SK-N-SH (cell line): ENCODE measurements at regions not wholly inside any gene's neighbourhood (a gene's known extent, or its start where the extent isn't known, plus 50 kb on each side); places are given as distances from the start of the nearest gene placed in this dataset.

Experiments
- CTCF ChIP-seq: fragments of 200-600 bp; sonication (generic); IDR thresholded peaks from 2 replicates; pipeline ENCODE4 v1.6.1; 2017; ENCODE audit warnings: antibody characterized with exemption, mild to moderate bottlenecking, moderate library complexity
- MAX ChIP-seq: IDR thresholded peaks from 2 replicates; pipeline ENCODE4 v1.4.0; 2012; ENCODE audit warnings: low read depth
- NRF1 ChIP-seq: IDR thresholded peaks from 2 replicates; pipeline ENCODE4 v1.6.1; 2012; ENCODE audit warnings: low read depth, mild to moderate bottlenecking, low read length
- POLR2AphosphoS5 ChIP-seq: IDR thresholded peaks from 2 replicates; pipeline ENCODE4 v1.6.1; 2012; ENCODE audit warnings: low read depth, low read length
- RAD21 ChIP-seq: IDR thresholded peaks from 2 replicates; pipeline ENCODE4 v1.6.1; 2012; ENCODE audit warnings: mild to moderate bottlenecking, low read length
- REST ChIP-seq: IDR thresholded peaks from 2 replicates; pipeline ENCODE4 v1.6.1; 2012; ENCODE audit warnings: mild to moderate bottlenecking, low read depth, low read length, moderate library complexity
- TCF12 ChIP-seq: IDR thresholded peaks from 2 replicates; pipeline ENCODE4 v1.4.0; 2012
- USF2 ChIP-seq: fragments of 150-350 bp; IDR thresholded peaks from 2 replicates; pipeline ENCODE4 v1.6.1; 2017; ENCODE audit warnings: antibody characterized with exemption, low read length, low read depth, borderline replicate concordance

GRCh38 chr7:111633878-111634277 is 71.6 kb upstream of the IMMP2L start:
- TF ChIP-seq CTCF (no peak), RAD21 (no peak), USF2 (no peak), REST (no peak), NRF1 (no peak), POLR2AphosphoS5 (no peak), TCF12 (no peak), MAX (no peak)
